Activated naive CD4-positive, alpha-beta T cell (primary cell): ENCODE measurements at regions not wholly inside any gene's neighbourhood (a gene's known extent, or its start where the extent isn't known, plus 50 kb on each side); places are given as distances from the start of the nearest gene placed in this dataset.

Source experiments
- DNase-seq, 4 experiments: peaks; one replicate each; lab custom pipeline; 2025; lab: John Stamatoyannopoulos, UW

DNA sequence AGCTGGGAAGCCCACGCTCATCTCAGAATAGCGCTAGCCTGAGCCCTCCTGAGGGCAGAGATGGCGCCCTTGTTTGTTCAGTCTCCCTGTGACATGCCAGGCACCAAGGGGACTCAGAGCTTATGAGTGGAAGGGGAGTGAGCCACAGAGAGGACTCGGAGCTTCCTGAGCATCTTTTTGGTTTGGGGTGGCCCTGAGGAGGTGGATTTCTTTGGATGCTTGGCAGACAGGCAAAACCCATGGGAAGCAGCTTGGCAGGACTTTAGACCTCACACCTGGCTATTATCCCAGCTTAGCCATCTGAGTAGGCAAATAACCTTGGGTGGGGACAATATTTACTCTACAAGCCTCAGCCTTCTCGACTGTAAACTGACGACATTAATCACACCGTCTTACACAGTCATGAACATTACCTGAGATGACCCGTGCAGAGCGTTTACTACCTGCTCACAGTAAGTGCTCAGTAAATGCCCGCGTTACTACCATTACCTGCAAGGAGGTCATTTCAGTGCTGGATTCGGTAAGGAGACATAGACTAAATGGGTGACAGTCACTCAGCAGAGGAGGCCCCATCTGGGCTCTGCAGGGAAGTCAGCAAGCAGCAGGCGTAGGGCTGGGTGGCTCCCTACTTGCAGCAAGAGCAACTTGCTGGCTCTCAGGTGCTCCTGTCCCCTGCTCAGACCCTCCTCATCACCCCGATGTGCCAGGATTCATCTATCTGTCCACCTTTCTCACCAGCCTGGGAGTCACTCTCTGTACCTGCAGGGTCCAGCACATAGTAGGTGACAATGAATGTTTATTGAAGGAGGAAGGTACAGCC lies 54.9 kb downstream of the KLHDC7A start:
- no peak for DNase-seq

DNA sequence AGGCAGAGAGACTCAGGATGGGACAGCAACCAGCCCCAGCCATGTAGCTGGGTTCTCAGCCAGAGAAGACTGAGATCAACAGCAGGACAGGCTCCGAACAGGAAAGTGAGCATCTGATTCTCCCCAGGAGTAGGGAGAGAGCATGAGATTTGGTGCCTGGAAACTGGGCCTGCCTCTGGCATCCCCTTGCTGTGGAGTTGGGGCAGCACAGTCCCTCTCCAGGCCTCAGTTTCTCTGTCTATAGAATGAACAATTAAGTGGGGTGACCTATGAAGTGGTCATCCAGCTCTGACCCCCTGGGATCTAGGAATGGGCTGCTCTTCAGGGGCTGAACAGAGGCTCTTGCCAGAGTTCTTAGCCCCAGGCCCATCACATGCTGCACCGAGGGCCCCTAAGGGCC lies 55.6 kb downstream of the KLHDC7A start:
- no peak for DNase-seq

DNA sequence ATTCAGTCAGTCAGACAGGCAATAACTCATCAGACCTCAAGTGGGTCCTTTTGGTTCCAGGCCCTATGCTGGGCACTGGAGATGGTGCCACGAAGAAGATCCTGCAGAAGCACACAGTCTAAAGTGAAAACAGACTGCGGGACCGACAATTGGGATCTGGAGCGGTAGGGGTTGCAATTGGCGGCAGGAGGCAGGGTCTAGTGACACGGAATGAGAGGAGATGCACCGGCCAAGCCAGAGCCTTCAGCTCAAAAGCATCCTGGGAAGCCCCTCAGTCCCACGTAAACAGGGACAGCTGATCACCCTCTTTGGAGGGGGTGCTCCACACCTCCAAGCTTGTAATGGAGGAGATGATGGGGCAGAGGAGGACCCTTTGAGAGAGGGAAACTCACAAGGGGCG lies 56.2 kb downstream of the KLHDC7A start:
- DNase-seq: no peak

DNA sequence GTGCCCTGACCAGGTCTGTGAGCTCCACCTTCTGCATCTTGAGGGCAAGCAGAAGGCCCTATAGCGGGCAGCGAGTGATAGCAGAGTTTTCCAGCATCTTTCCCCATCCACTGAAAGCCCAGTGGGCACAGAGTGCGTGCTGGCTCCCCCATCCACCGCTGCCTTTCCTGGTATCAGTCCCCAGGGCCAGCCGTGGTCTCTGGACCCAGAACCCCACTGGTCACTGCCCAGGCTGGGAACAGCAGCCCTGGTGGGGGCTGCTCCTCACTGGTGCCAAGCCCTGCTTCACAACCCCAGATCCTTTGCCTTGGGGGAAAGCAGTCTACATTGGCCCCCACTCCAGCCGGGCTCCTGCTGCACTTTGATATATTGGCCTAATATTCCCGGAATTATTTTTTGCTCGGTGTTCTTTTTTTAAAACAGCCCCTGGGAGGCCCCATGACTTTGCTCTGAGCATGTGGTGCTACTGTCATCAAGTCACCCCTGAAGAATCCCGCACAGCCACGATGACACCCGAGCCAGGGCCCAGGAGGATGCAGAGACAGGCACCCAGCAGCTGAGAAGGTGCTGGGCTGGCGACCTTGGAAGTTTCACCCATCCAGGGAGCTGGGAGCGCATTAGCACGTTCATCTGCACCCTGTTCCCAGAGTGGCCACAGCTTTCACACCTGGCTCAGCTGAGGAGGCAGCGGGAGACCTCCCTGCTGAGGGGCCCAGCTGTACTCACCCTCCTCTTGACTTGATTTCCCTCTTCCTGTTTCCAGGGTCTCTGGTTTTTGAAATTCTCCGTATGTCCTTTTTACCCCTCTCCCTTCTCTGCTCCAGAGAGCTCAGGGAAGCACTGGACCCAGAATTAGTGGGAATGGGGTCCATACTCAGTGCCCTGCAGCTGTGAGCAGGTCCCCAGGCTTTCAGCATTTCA lies 56.9 kb downstream of the KLHDC7A start:
- DNase-seq: no peak

DNA sequence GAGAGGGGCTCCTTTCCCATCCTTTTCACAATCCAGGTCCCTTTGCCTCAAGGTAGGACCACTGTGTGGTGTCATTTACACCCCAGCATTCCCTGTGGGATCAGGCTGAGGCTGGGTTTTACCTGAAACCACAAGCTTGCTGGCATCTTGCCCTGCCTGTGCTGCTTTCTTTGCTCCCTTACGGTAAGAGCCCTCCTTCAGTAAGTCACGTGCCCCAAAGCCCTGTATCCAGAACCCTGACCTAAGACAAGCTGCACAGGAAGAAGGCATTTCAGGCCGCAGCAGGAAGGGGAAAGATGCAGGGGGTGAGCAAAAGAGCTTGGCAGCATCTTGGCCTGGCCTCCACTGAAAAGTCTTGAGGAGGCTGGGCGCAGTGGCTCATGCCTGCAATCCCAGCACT lies 58.4 kb downstream of the KLHDC7A start:
- DNase-seq: no peak

DNA sequence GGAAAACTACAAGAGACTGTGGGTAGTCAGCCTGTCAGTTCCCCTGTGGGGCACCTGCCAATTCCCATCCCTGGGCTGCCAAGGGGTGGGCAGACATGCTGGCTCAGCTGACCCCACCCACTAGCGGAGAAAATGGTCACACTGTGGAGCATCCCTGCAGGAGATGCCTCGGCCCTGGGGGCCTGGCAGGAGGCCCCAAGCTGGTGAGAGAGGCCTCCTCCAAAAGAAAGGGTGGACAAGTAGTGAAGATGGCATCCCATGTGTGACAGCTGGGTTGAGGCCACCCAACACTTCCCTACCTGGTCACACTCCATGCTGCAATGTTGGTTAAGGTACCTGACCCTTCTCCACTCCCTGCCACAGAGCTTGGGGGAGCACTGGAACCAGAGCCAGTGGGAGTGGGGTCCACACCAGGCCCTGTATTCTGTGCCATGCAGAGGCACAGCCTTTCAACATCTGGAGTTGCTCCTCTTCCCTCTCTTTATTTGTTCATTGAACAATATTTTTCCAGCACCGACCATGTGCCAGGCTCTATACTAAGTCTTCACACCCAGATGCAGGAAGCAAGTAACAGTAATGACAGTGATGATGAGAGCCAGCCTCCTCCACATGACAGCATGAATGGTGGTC lies 59.5 kb downstream of the KLHDC7A start:
- DNase-seq: no peak

DNA sequence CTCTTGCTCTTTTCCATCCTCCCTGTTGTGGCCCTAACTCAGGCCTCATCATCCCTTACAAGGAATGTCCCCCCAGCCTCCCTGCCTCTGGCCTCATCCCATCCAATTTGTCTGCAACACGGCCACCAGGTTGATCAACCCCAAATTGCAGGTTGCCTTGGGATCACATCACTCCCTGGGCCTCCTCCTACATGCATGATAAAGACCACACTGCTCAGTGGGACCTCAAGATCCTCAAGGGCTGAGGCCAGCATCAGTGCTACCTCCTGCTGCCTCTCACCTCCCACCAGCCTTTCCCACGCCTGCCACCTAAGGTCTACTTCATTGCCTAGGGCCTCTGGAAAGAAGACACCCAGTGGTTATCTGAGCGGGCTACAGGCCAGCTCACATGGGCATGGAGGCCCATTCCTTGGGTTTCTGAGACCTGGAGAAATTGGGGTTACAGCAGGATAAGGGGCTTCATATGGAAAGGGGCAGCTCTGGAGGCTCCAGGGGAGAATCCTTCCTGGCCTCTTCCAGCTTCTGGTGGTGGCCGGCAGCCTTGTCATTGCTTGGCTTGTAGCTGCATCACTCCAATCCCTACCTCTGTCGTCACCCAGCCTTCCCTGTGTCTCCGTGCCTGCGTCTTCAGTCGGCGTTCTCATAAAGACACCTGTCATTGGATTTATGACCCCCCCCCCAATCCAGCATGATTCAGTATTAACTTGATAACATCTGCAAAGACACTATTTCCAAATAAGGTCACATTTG lies 60.5 kb downstream of the KLHDC7A start:
- no peak for DNase-seq

DNA sequence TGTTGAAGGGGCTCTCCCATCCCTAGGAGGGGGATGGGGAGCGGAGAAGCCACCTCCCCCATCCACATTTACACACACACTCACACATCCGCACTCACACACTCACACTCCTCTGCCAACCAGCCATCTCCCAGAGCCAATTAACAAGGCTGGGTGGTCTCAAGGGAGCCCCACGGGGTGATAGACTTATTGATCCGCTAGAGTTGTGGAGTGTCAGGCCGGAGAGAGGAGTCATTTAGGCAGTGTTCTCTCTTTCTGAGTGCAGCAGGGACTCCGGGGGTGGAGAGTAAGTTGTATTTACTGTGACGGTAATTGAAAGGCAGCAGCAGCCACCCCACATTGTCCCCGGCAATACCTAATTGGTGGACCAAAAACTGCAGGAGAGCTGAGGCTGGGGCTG lies 61.6 kb downstream of the KLHDC7A start:
- DNase-seq: no peak

DNA sequence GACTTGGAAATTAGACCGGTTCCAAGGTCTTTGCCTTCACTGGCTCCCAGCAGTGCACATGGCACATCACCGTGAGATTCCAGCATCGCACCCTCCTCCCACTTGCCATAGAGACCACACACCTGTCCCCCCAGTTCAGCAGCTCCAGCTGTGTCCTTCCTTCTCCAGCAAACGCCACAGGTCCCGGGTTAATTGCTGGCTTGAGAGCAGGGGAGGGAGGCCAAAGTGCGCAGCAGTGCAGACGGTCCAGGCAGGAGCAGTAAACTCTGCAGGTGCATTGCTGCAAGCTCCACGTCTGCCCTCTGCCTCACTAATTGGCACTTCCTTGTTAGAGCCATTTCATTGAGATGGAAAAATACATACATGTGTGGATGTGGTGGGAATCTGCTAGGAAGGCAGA lies 65.3 kb downstream of the KLHDC7A start:
- no peak for DNase-seq

DNA sequence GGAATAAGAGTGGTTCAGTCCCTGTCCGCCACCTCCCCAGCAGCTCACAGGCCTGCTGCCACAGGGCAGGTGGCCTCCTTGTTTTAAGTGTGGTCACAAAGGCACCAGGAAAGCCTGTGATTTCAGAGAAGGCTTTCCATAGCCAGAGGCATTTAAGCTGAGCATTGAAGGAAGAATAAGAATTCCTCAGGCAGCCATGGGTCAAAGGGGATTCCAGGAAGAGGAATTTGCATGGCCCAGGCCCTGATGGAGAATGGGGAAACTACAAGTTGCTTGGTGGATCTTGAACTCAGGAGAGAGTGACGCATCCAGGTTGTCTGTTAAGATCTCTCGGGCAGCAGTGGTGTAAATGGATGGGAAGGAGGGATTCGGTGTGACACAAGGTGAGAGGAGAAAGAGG lies 66.7 kb downstream of the KLHDC7A start:
- DNase-seq: no peak

DNA sequence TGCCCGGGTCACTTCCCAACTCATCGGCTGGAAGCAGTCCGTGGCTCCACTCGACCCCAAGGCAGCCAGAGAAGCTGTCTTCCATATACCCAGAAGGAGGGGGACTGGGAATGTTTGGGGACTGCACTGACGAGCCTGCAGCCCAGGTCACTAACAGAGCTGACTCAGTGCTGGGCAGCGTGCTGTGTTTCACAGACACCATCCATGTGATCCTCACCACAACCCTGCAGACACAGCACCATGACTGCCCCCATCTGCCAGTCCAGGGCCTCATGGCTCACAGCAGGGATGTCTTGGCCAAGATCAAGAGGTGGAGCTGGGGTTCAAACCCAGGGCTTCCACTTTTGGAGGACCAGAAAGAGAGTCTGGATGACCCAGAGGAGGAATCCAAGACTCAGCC lies 67.9 kb downstream of the KLHDC7A start:
- DNase-seq: no peak

DNA sequence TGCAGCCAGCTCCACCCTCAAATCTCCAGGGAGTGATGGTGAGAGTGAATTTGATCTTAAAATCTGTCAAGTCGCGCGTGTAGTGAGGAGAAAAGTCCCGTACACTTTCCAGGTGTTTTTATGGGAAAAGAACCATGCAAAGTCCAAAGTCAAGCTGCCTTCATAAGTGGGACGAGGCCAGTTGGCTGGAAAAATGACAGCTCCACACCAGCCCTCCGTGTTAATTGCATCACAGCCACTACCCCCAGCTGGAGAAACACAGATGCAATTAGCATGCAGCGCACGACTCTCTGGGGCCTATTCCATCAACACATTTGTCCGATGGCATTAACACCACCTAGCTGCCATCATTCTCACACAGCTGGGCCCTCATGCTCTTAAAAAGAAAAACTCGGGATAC lies 68.4 kb downstream of the KLHDC7A start:
- DNase-seq: no peak

DNA sequence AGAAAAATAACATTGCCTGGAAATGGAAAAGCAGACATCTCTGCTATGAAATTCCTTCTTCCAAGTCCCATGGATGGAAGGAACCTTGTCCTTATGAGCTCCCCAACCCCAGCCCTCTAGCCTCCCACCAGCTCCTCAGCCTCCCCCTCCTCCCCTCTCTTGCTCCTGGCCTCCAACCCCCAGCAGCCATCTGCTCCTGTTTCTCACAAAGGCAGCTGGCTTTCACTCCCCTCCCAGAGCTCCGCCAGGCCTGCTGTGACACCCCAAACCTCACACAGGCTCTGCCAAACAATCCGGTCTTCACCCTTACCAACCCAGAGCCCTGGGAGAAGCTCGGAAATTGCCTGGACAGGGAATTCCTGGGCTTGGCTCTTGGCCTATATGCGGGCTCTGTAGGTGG lies 69.2 kb downstream of the KLHDC7A start:
- DNase-seq: no peak

DNA sequence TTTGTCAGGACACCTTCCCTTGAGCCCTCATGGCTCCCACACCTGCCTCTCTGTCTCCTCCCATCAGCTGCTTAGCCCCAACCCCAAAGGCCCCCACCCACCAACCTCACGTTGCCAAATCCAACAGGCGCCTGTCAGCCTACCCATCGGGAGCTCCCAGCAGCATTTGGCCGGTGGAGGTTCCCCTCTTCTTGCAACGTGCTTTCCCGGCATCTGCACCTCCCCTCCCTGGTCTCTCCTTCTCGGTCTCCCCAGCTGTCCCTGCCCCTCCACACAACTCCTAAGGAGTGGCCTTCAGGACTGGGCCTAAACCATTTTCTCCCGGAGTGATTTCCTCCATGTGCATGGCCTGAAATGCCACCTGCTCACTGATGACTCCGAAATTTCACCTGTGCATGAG lies 71.9 kb downstream of the KLHDC7A start:
- DNase-seq: no peak

DNA sequence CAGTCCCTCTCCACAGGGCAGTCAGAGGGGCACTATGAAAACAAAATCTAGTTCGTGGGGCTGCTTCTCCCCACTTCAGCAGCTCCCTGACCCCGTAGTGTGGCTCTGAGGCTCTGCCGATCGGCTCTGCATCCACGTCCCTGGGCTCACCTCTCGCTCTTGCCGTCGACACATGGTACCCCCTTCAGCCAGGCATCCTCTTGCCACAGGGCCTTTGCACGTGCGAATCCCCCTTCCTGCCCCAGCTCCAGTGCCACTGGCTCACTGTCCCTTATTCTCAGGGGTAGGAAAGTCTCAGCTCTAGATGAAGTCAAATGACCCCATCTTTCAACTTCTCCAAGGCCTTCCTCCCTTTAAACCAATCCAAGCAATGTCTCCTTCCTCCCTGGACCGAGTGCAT lies 72.7 kb downstream of the KLHDC7A start:
- no peak for DNase-seq

DNA sequence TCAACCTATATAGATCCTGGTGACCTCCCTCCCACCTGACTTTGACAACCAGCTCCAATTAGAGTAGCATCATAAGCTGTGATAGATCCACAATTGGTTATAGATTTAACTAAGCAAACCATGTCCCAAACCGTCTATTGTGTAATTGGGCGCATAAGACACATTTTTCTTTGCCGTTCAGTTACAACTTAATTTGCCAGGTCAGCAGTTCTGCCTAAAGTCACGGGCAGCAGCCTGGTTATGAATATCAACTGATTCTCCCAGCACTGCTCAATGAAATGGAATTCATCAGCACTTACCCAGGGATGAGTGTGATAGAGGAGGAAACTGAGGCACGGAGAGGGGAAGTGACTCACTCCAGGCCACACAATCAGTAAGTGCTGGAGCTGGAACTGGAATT lies 73.4 kb downstream of the KLHDC7A start:
- no peak for DNase-seq

DNA sequence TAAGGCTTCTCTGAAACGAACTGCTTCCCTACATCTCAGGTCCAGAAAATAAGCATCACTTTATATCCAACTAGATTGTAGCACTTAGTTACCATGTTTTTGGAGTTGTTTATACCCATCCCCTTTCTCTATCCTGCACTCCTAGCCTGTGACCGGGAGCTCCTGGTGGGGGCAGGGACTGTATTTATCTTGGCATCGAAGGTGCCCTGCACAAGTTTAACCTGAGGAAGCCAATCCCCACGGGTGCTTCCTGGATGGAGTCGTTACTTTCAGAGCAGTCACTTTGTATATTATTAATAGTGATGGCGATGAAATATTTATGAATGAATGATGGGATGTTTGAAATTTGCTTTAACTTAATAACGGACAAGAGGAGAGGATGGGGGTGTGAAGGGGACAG lies 73.9 kb downstream of the KLHDC7A start:
- DNase-seq: no peak

DNA sequence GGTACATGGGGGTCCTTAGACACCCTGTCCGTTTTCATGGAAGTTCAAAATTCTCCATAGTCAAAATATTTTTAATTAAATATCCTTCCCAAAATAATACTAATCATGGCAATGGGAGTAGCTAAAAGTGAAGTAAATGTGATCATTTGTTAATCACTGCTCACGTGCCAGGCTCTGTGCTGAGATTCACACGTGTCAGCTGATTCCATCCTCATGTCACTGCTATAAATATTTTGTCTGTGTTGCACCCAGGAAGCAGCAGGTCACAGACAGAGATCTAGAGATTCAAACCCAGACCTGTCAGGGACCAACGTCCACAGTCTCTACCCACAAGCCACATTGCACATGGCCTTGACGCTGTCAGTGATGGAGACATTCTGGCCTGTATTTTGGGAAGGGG lies 74.3 kb downstream of the KLHDC7A start:
- DNase-seq: no peak

DNA sequence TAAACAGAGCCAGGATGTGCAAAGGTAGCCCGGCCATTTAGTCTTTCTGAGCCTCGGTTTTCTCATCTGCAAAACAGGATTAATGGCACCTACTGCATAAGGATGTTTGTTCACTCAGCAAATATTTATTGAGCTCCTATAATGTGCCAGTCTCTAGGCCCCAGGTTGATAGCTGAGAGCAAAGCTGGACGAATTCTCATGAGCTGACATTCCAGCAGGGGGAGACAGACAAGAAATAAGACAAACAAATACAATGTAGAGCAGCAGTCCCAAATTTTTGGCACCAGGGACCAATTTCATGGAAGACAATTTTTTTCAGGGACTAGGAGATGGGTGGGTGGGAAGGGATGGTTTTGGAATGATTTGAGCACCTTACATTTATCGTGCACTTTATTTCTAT lies 74.3 kb upstream of the PAX7 start:
- DNase-seq: no peak

DNA sequence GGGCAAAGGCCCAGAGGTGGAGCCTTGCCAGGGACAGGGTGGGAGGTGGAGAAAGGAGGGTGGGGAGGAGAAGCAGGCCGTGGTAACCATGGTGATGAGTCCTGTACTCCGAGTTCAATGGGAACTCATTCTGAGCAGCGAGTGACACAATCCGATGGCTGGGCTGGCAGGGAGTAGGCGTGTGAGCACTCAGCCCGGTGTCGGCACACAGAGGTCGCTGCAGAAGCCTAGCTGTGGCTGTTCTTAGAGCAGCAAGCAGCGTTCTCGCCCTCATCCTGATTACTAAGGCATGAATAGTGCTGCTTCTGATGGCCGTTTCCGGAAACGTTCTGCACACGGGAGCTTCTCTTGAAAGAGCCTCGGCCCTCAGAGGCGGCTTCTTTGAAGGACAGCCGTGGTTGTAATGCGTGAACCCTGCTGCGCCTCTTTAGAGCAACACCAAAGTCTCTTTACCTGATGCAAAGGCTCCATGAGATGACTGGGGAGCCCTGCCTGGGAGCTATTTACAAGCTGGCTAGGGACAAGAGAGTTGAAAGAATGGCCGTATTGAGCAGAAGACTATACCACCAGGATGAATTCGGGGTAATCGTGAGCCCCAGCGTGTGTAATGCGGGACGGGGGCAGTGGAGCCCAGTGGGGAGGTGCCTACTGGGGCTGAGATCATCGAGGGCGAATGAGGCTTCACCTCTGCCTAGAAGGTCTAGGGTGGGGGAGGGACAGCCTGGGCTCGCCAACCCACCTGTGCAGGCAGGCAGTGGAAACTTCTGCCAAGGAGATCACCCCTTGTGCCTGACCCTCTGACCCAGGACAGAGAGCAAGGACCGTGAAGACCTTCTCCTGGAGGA lies 72.8 kb upstream of the PAX7 start:
- no peak for DNase-seq

DNA sequence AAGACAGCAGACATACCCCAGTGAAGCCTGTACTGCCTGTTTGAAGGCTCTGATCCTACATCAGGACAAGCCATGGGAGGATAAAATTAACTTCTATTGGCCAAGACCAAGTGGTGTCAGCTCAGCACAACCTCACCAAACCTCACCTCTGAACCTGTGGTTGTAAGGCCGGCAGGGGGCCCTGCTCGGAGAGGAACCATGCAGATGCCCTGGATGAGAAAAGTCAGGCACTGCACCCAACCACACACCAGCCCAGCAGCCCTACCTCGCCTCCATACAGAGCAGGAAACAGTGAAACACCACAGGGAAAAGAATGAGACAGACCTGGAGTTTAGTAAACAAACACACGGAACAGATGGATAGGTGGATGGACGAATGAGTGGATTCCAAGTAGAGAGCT lies 70.0 kb upstream of the PAX7 start:
- DNase-seq: no peak
